Myocyte (in vitro differentiated cells): ENCODE measurements at regions not wholly inside any gene's neighbourhood (a gene's known extent, or its start where the extent isn't known, plus 50 kb on each side); places are given as distances from the start of the nearest gene placed in this dataset.

Experiments
- DNase-seq: peaks from one replicate; pipeline ENCODE4 v3.0.0-alpha.2; 2012; ENCODE audit warnings: low read depth

GRCh38 chr10:6305401-6306321 is 102.9 kb downstream of the PFKFB3 start:
- no peak for DNase-seq

- no peak for DNase-seq
These were observed 104.2 kb downstream of the PFKFB3 start for GRCh38 chr10:6306917-6307316.

GRCh38 chr10:6309816-6310215 is 107.1 kb downstream of the PFKFB3 start:
- DNase-seq, result no peak

GRCh38 chr10:6310977-6311376 is 108.2 kb downstream of the PFKFB3 start:
- no peak for DNase-seq

GRCh38 chr10:6311700-6312330 is 109.1 kb downstream of the PFKFB3 start:
- no peak for DNase-seq

GRCh38 chr10:6312636-6313035 is 109.9 kb downstream of the PFKFB3 start:
- DNase-seq, result no peak

- no peak for DNase-seq
These were observed 110.6 kb downstream of the PFKFB3 start for GRCh38 chr10:6313111-6313895.

- no peak for DNase-seq
These were observed 112.0 kb downstream of the PFKFB3 start for GRCh38 chr10:6314620-6315205.

GRCh38 chr10:6319119-6319518 is 116.4 kb downstream of the PFKFB3 start:
- DNase-seq, result no peak

- DNase-seq, result peak; percentile 18
These were observed 117.7 kb downstream of the PFKFB3 start for GRCh38 chr10:6320320-6321010.

- DNase-seq, result no peak
These were observed 119.1 kb downstream of the PFKFB3 start for GRCh38 chr10:6321880-6322279.

- no peak for DNase-seq
These were observed 120.1 kb downstream of the PFKFB3 start for GRCh38 chr10:6322805-6323204.

GRCh38 chr10:6327961-6328698 is 125.4 kb downstream of the PFKFB3 start:
- no peak for DNase-seq

GRCh38 chr10:6328699-6329423 is 126.1 kb downstream of the PFKFB3 start:
- peak; percentile 75 for DNase-seq

GRCh38 chr10:6333086-6333485 is 130.4 kb downstream of the PFKFB3 start:
- DNase-seq, result peak; percentile 59

- DNase-seq, result no peak
These were observed 131.2 kb downstream of the PFKFB3 start for GRCh38 chr10:6333973-6334372.

GRCh38 chr10:6336016-6336415 is 133.3 kb downstream of the PFKFB3 start:
- DNase-seq, result no peak

- DNase-seq, result no peak
These were observed 134.7 kb downstream of the PFKFB3 start for GRCh38 chr10:6337382-6337781.

- no peak for DNase-seq
These were observed 135.6 kb downstream of the PFKFB3 start for GRCh38 chr10:6338361-6338760.
